ENCODE measurements at regions not wholly inside any gene's neighbourhood (a gene's known extent, or its start where the extent isn't known, plus 50 kb on each side); places are given as distances from the start of the nearest gene placed in this dataset.

DNA sequence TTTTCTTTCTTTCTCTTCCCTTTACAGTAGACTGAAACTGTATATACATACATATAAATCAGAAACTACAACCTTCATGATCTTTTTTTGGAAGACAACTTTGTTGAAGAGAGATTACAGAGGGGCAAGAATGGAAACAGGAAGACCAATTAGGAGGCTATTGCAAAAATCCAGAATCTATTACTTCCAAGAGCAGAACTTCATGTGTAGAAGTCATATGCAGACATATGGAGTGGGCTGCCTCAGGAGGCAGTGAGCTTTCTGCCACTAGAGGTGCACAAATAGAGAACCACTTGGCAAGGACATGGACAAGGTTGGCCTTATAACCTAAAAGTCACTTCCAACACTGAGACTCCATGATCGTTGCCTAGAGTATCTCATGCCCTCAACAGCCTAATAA lies 157.8 kb upstream of the NR4A3 start:
- TF ChIP-seq, protein P1, sequence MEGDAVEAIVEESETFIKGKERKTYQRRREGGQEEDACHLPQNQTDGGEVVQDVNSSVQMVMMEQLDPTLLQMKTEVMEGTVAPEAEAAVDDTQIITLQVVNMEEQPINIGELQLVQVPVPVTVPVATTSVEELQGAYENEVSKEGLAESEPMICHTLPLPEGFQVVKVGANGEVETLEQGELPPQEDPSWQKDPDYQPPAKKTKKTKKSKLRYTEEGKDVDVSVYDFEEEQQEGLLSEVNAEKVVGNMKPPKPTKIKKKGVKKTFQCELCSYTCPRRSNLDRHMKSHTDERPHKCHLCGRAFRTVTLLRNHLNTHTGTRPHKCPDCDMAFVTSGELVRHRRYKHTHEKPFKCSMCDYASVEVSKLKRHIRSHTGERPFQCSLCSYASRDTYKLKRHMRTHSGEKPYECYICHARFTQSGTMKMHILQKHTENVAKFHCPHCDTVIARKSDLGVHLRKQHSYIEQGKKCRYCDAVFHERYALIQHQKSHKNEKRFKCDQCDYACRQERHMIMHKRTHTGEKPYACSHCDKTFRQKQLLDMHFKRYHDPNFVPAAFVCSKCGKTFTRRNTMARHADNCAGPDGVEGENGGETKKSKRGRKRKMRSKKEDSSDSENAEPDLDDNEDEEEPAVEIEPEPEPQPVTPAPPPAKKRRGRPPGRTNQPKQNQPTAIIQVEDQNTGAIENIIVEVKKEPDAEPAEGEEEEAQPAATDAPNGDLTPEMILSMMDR (IDR thresholded peaks at IDR 0.05), result no peak
- TF ChIP-seq RFX5 (IDR thresholded peaks at IDR 0.05; ENCODE audit: low read length) (no peak), EZH2phosphoT487 (IDR thresholded peaks at IDR 0.05; ENCODE audit: borderline replicate concordance, low read depth) (no peak), SMC3 (IDR thresholded peaks at IDR 0.05; ENCODE audit: low read depth, low read length) (no peak), POLR2AphosphoS5 (IDR thresholded peaks at IDR 0.05; ENCODE audit: low read depth, low read length) (no peak), GATA2 (CRISPR knock-in tag; IDR thresholded peaks at IDR 0.05) (no peak), JUND (IDR thresholded peaks at IDR 0.05) (no peak), ELF1 (IDR thresholded peaks at IDR 0.05) (no peak), EP300 (IDR thresholded peaks at IDR 0.05; ENCODE audit: borderline replicate concordance in 1 of 2, low read depth in 1 of 2, low read length in 1 of 2) (no peak)
